HepG2 (cell line): ENCODE measurements at regions not wholly inside any gene's neighbourhood (a gene's known extent, or its start where the extent isn't known, plus 50 kb on each side); places are given as distances from the start of the nearest gene placed in this dataset.

Source experiments
- ATAC-seq: fragments of 200-7000 bp; cut with Tn5 transposase; 3 replicates; pipeline ENCODE4 v1.9.1; 2020; ENCODE audit warnings: mild to moderate bottlenecking, moderate library complexity
- BruUV-seq: library from RNA; stranded (reverse); fragments of 400-500 nt; replicated peaks from 2 replicates; lab custom pipeline; 2021; lab: Mats Ljungman, UMichigan
- CTCF ChIA-PET: fragments of 300-600 bp; formaldehyde crosslinking; extraction: SDS; loops from one replicate; lab custom pipeline; 2021; ENCODE audit warnings: low total read pairs, inconsistent platforms, low intra/inter-chr PET ratio; lab: Yijun Ruan, JAX
- POLR2A ChIA-PET: fragments of 350-600 bp; sonication (Branson Sonifier 250); formaldehyde crosslinking; loops from one replicate; lab custom pipeline; 2020; ENCODE audit warnings: antibody characterized with exemption, inconsistent platforms; lab: Yijun Ruan, JAX
- DNase-seq: peaks from one replicate; pipeline ENCODE4 v3.0.0-alpha.2; 2015; ENCODE audit warnings: low spot score
- FAIRE-seq: peaks from 3 replicates; lab custom pipeline; 2011; peaks lifted over from hg19 to GRCh38; lab: Jason Lieb, UNC
- H2AFZ ChIP-seq: one replicate; pipeline ENCODE4 v1.6.1; 2011; ENCODE audit warnings: low read length, inconsistent platforms
- H3K27ac ChIP-seq: fragments of 300-600 bp; 3 replicates; pipeline ENCODE4 v1.8.0; 2011; ENCODE audit warnings: mixed run types, mild to moderate bottlenecking, mixed read lengths, low read length, inconsistent platforms; ENCODE audit not compliant: insufficient read depth; ENCODE audit errors: extremely low read length
- H3K27me3 ChIP-seq, 2 experiments: fragments of 200-600 bp in 1 of 2; 2 replicates in 1 of 2; 3 replicates in 1 of 2; pipeline versions ENCODE4 v1.6.0 to v1.8.0; 2011; ENCODE audit warnings: low read length in 2 of 2, mild to moderate bottlenecking in 2 of 2, moderate library complexity in 2 of 2, inconsistent platforms in 1 of 2; ENCODE audit not compliant: insufficient read depth in 2 of 2, control insufficient read depth in 1 of 2
- H3K36me3 ChIP-seq, 2 experiments: fragments of 200-600 bp in 1 of 2; replicated peaks in 1 of 2; 2 replicates in 1 of 2; 3 replicates in 1 of 2; pipeline versions ENCODE4 v1.5.1 to v1.8.0; 2011; ENCODE audit warnings: low read length in 2 of 2, inconsistent platforms in 1 of 2; ENCODE audit not compliant: insufficient read depth in 2 of 2, control insufficient read depth in 1 of 2
- H3K4me1 ChIP-seq: 2 replicates; pipeline ENCODE4 v1.5.1; 2012; ENCODE audit warnings: low read length, inconsistent platforms; ENCODE audit not compliant: insufficient read depth
- H3K4me2 ChIP-seq: 2 replicates; pipeline ENCODE4 v1.6.0; 2011; ENCODE audit warnings: low read depth, low read length, inconsistent platforms
- H3K4me3 ChIP-seq, 3 experiments: fragments of 200-600 bp in 1 of 3; sonication (generic), shearing (Covaris generic) in 1 of 3; replicated peaks in 1 of 3; 2 replicates each; pipeline ENCODE4 v1.5.1; 2011 to 2016; ENCODE audit warnings: low read length in 3 of 3, inconsistent platforms in 2 of 3, low read depth in 2 of 3, mild to moderate bottlenecking in 2 of 3, control low read depth in 1 of 3, mixed read lengths in 1 of 3; ENCODE audit not compliant: insufficient read depth in 1 of 3
- H3K79me2 ChIP-seq: one replicate; pipeline ENCODE4 v1.6.1; 2011; ENCODE audit warnings: low read length, inconsistent platforms; ENCODE audit not compliant: insufficient read depth
- H3K9ac ChIP-seq: 2 replicates; pipeline ENCODE4 v1.6.0; 2011; ENCODE audit warnings: mild to moderate bottlenecking, low read depth, low read length, inconsistent platforms; ENCODE audit not compliant: insufficient read depth
- H3K9me3 ChIP-seq: 2 replicates; pipeline ENCODE4 v1.5.1; 2012; ENCODE audit warnings: mild to moderate bottlenecking, low read length
- H4K20me1 ChIP-seq: 2 replicates; pipeline ENCODE4 v1.6.0; 2011; ENCODE audit warnings: inconsistent platforms, mild to moderate bottlenecking, low read length, moderate library complexity; ENCODE audit not compliant: insufficient read depth
- GATAD1 ChIP-seq: IDR thresholded peaks from 2 replicates; pipeline ENCODE4 v1.6.1; 2016; ENCODE audit warnings: missing genetic modification reagents, missing compliant biosample characterization
- KLF6 ChIP-seq: IDR thresholded peaks from 2 replicates; pipeline ENCODE4 v1.8.0; 2016; ENCODE audit warnings: missing biosample characterization, missing genetic modification reagents
- RBFOX2 ChIP-seq: fragments of 200-400 bp; formaldehyde crosslinking; IDR thresholded peaks from 2 replicates; pipeline ENCODE4 v1.6.1; 2017; ENCODE audit warnings: low read depth, mild to moderate bottlenecking, low read length
- SP5 ChIP-seq: IDR thresholded peaks from 2 replicates; pipeline ENCODE4 v1.6.1; 2016; ENCODE audit warnings: low read depth, borderline replicate concordance
- ZNF142 ChIP-seq: sonication (generic); formaldehyde crosslinking; IDR thresholded peaks from 2 replicates; pipeline ENCODE4 v1.4.0; 2020; ENCODE audit warnings: missing genetic modification reagents
- ZNF280D ChIP-seq: sonication (generic); formaldehyde crosslinking; IDR thresholded peaks from 2 replicates; pipeline ENCODE4 v1.5.1; 2020; ENCODE audit warnings: mild to moderate bottlenecking, missing genetic modification reagents
- ZNF414 ChIP-seq: sonication (generic); formaldehyde crosslinking; IDR thresholded peaks from 2 replicates; pipeline ENCODE4 v1.5.0; 2020; ENCODE audit warnings: missing genetic modification reagents
- ZNF556 ChIP-seq: sonication (generic); formaldehyde crosslinking; IDR thresholded peaks from 2 replicates; pipeline ENCODE4 v1.4.0; 2020; ENCODE audit warnings: mild to moderate bottlenecking, missing genetic modification reagents, borderline replicate concordance
- WGBS: methylation state at CpG from one replicate; pipeline ENCODE4 v1.1.6; 2017; ENCODE audit warnings: low lambda C conversion rate; 5-methylcytosine and 5-hydroxymethylcytosine counted together
- in situ Hi-C: cut with HindIII; loops from 2 replicates; pipeline ENCODE4 v1.10.0; 2017; ENCODE audit warnings: low pct_unique_long_range_greater_than_20kb; ENCODE audit not compliant: extremely low pct_ligation_motif_present
- intact Hi-C: fragments of 100-400 bp; cut with micrococcal nuclease; formaldehyde crosslinking; loops from one replicate; pipeline ENCODE4 v1.10.0; 2022; ENCODE audit not compliant: unreplicated experiment

- H3K4me1 ChIP-seq: no peaks in the 10 kb centered on the region
- H3K36me3 ChIP-seq: no peaks in the 10 kb centered on the region
- CTCF ChIA-PET: no interaction called here
- 58% methylated on average over 2 of the region's 2 CpGs for WGBS
- no peak overlapping the region for H3K9ac ChIP-seq
- no peak for FAIRE-seq
- no peak overlapping the region for H3K27ac ChIP-seq
- in situ Hi-C loops: no loop called here
- no peak overlapping the region for H3K4me3 ChIP-seq
- peaks cover 21% of the 10 kb centered on the region for H3K9me3 ChIP-seq
- no peak for ATAC-seq
- POLR2A ChIA-PET: no interaction called here
- no TSS peak for BruUV-seq
- TF ChIP-seq ZNF280D (CRISPR knock-in tag) (no peak), KLF6 (CRISPR knock-in tag) (no peak), RBFOX2 (no peak), ZNF556 (CRISPR knock-in tag) (no peak), ZNF142 (CRISPR knock-in tag) (no peak), SP5 (CRISPR knock-in tag) (no peak), GATAD1 (CRISPR knock-in tag) (no peak), ZNF414 (CRISPR knock-in tag) (no peak)
- H3K79me2 ChIP-seq: no peaks in the 10 kb centered on the region
- H3K4me2 ChIP-seq: no peak overlapping the region
- no peaks in the 10 kb centered on the region for H4K20me1 ChIP-seq
- intact Hi-C loops: no loop called here
- no peaks in the 10 kb centered on the region; a peak in 1 of 5 replicates for H3K27me3 ChIP-seq
- DNase-seq: no peak
- H2AFZ ChIP-seq: no peak overlapping the region
These were observed 86.3 kb downstream of the MAIP1 start for GRCh38 chr2:200041639-200042038.
